ENCODE measurements at regions not wholly inside any gene's neighbourhood (a gene's known extent, or its start where the extent isn't known, plus 50 kb on each side); places are given as distances from the start of the nearest gene placed in this dataset.

DNA sequence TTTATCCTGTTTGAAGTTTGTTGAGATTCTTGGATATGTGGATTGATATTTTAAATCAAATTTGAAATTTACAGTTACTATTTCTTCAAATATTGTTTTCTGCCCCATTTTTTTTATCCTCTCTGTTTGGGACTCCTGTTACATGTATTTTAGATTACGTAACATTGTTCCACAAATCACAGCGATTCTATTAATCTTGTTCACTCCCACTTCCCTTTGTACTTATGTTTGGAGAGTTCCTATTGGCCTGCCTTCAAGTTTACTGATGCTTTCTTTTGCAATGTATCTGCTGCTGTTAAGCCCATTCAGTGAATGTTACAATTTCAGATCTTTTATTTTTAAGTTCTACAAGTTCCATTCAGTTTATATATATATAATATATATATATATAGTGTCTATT is 288.3 kb upstream of the TNRC6C start:
- no peak overlapping the region for H3K27ac ChIP-seq (ENCODE audit: extremely low read depth, low read depth, low read length)
- no peak overlapping the region for H3K4me3 ChIP-seq (ENCODE audit: low read depth, low read length)
- ChIA-PET CTCF (no interaction called here), POLR2A (no interaction called here)
- no peaks in the 10 kb centered on the region for H3K4me1 ChIP-seq (ENCODE audit: control insufficient read depth, insufficient read depth, low read length)
- no peak for TF ChIP-seq ZNF350 (tag by site-specific recombination; IDR thresholded peaks at IDR 0.05)
- TF ChIP-seq, protein P1, sequence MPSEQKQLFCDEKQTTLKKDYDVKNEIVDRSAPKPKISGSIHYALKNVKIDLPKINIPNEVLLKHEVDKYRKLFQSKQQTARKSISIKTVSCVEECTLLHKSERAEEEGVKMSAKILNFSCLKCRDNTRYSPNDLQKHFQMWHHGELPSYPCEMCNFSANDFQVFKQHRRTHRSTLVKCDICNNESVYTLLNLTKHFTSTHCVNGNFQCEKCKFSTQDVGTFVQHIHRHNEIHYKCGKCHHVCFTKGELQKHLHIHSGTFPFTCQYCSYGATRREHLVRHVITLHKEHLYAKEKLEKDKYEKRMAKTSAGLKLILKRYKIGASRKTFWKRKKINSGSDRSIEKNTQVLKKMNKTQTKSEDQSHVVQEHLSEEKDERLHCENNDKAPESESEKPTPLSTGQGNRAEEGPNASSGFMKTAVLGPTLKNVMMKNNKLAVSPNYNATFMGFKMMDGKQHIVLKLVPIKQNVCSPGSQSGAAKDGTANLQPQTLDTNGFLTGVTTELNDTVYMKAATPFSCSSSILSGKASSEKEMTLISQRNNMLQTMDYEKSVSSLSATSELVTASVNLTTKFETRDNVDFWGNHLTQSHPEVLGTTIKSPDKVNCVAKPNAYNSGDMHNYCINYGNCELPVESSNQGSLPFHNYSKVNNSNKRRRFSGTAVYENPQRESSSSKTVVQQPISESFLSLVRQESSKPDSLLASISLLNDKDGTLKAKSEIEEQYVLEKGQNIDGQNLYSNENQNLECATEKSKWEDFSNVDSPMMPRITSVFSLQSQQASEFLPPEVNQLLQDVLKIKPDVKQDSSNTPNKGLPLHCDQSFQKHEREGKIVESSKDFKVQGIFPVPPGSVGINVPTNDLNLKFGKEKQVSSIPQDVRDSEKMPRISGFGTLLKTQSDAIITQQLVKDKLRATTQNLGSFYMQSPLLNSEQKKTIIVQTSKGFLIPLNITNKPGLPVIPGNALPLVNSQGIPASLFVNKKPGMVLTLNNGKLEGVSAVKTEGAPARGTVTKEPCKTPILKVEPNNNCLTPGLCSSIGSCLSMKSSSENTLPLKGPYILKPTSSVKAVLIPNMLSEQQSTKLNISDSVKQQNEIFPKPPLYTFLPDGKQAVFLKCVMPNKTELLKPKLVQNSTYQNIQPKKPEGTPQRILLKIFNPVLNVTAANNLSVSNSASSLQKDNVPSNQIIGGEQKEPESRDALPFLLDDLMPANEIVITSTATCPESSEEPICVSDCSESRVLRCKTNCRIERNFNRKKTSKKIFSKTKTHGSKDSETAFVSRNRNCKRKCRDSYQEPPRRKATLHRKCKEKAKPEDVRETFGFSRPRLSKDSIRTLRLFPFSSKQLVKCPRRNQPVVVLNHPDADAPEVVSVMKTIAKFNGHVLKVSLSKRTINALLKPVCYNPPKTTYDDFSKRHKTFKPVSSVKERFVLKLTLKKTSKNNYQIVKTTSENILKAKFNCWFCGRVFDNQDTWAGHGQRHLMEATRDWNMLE (tag by site-specific recombination; conservative IDR thresholded peaks at IDR 0.05; ENCODE audit: low read depth) = no peak
- TF ChIP-seq ZNF138 (tag by site-specific recombination; IDR thresholded peaks at IDR 0.05; ENCODE audit: borderline replicate concordance) = no peak
- no peak for TF ChIP-seq ZNF544 (tag by site-specific recombination; IDR thresholded peaks at IDR 0.05)
- no peak for TF ChIP-seq ZNF394 (tag by site-specific recombination; IDR thresholded peaks at IDR 0.05; ENCODE audit: borderline replicate concordance)
- TF ChIP-seq ZBTB44 (tag by site-specific recombination; IDR thresholded peaks at IDR 0.05) = no peak
- TF ChIP-seq BCL11A (tag by site-specific recombination; IDR thresholded peaks at IDR 0.05; ENCODE audit: low read depth) = no peak
- TF ChIP-seq ZFP41 (tag by site-specific recombination; IDR thresholded peaks at IDR 0.05; ENCODE audit: borderline replicate concordance) = no peak
- no peak for TF ChIP-seq ZNF133 (tag by site-specific recombination; IDR thresholded peaks at IDR 0.05)
- TF ChIP-seq ZNF114 (tag by site-specific recombination; IDR thresholded peaks at IDR 0.05) = no peak
- no peak for TF ChIP-seq YY1 (tag by site-specific recombination; IDR thresholded peaks at IDR 0.05)
- TF ChIP-seq ZNF248 (tag by site-specific recombination; IDR thresholded peaks at IDR 0.05) = no peak
- TF ChIP-seq YY2 (tag by site-specific recombination; IDR thresholded peaks at IDR 0.05) = no peak
- no peak for TF ChIP-seq ZNF26 (tag by site-specific recombination; IDR thresholded peaks at IDR 0.05)
- no peak for TF ChIP-seq ZBTB7A (tag by site-specific recombination; IDR thresholded peaks at IDR 0.05; ENCODE audit: low read depth)
- TF ChIP-seq ZNF501 (tag by site-specific recombination; IDR thresholded peaks at IDR 0.05) = no peak
- TF ChIP-seq PRDM4 (tag by site-specific recombination; IDR thresholded peaks at IDR 0.05) = no peak
- H3K9me3 ChIP-seq (ENCODE audit: control insufficient read depth, insufficient read depth, low read depth, low read length) = no peaks in the 10 kb centered on the region
- no peaks in the 10 kb centered on the region for H3K36me3 ChIP-seq (ENCODE audit: control insufficient read depth in 2 of 2, insufficient read depth in 1 of 2, low read length in 2 of 2)
